ENCODE measurements at regions not wholly inside any gene's neighbourhood (a gene's known extent, or its start where the extent isn't known, plus 50 kb on each side); places are given as distances from the start of the nearest gene placed in this dataset.

GRCh38 chr15:31871887-31872281, 158.4 kb upstream of the CHRNA7 start:
- no peak for TF ChIP-seq POLR2AphosphoS5 (IDR thresholded peaks at IDR 0.05)
- no peak for TF ChIP-seq CTCF (IDR thresholded peaks at IDR 0.05)
- no peak for TF ChIP-seq POLR2A (IDR thresholded peaks at IDR 0.05)

Measured in prostate gland (tissue), 2 donors.